GM21515 (cell line): ENCODE measurements at regions not wholly inside any gene's neighbourhood (a gene's known extent, or its start where the extent isn't known, plus 50 kb on each side); places are given as distances from the start of the nearest gene placed in this dataset.
"Not testable (repeated sequence)": the region's sequence is repeated elsewhere in the genome, so short reads cannot be mapped to it uniquely, and the experiment has no call there.

Experiments used
- ATAC-seq: cut with Tn5 transposase; IDR thresholded peaks from one replicate; pipeline ENCODE4 v1.9.1; 2021; ENCODE audit not compliant: unreplicated experiment

DNA sequence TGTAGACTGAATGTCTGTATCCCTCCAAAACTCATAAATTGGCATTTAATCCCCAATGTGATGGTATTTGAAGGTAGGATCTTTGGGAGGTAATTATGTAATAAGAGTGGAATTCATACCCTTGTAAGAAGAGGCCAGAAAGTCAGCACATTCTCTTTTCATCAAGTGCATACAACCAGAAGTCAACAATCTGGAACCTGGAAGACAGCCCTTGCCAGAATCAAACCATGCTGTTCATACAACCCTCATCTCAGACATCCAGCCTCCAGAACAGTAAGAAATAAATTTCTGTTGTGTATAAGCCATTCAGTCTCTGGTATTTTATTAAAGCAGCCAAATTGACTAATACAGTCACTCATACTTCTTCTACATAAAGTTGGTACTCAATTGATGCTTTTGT is 481.0 kb upstream of the SOX9 start:
- ATAC-seq: no peak

DNA sequence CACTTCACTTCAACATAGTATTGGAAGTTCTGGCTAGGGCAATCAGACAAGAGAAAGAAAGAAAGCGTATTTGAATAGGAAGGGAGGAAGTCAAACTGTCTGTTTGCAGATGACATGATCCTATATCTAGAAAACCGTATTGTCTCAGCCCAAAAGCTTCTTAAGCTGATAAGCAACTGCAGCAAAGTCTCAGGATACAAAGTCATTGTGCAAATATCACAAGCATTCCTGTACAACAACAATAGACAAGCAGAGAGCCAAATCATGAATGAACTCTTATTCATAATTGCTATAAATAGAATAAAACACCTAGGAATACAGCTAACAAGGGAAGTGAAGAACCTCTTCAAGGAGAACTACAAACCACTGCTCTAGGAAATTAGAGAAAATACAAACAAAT is 473.9 kb upstream of the SOX9 start:
- not testable (repeated sequence) for ATAC-seq

DNA sequence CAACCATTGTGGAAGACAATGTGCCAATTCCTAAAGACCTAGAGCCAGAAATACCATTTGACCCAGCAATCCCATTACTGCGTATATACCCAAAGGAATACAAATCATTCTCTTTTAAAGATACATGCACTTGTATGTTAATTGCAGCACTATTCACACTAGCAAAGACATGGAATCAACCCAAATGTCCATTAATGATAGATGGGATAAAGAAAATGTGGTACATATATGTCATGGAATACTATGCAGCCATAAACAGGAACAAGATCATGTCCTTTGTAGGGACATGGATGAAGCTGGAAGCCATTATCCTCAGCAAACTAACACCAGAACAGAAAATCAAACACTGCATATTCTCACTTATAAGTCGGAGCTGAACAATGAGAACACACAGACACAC is 472.5 kb upstream of the SOX9 start:
- ATAC-seq: not testable (repeated sequence)

DNA sequence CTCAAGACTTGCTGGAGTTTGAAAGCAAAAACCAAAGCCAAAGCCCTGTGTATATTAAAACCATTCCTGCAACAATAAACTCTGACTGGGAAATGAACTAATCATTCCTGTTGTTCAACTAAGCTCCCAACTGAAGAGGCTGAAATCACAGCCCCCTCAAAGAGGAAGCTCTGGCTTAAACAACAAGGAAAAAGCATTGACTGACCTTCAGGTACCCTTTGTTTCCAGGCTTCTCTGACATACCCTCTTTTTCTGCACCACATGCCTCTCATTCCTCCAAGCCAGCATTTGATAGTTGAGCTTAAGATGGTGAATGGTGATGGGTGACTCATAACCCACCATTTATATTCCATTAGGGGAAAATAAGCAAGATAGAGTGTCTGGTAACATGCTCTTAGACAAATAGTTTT is 470.9 kb upstream of the SOX9 start:
- no peak for ATAC-seq

DNA sequence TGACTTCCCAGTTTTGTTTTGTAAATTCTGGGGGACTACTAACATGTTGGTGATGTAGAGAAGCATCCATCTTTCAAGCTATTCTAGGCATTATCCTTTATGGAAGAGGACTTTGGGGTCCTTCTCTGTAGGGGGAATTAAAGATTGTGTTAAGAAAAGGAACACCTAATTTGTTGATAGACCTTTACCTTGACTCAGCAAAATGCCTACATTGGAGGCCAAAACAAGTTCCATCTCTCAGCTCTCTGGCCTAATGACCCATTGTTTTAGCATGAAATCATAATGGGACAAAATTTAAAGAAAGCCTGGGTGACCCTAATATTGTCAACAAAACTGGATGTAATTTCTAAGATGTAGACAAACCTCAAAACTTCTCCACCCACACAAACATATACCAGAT is 465.3 kb upstream of the SOX9 start:
- ATAC-seq: no peak

DNA sequence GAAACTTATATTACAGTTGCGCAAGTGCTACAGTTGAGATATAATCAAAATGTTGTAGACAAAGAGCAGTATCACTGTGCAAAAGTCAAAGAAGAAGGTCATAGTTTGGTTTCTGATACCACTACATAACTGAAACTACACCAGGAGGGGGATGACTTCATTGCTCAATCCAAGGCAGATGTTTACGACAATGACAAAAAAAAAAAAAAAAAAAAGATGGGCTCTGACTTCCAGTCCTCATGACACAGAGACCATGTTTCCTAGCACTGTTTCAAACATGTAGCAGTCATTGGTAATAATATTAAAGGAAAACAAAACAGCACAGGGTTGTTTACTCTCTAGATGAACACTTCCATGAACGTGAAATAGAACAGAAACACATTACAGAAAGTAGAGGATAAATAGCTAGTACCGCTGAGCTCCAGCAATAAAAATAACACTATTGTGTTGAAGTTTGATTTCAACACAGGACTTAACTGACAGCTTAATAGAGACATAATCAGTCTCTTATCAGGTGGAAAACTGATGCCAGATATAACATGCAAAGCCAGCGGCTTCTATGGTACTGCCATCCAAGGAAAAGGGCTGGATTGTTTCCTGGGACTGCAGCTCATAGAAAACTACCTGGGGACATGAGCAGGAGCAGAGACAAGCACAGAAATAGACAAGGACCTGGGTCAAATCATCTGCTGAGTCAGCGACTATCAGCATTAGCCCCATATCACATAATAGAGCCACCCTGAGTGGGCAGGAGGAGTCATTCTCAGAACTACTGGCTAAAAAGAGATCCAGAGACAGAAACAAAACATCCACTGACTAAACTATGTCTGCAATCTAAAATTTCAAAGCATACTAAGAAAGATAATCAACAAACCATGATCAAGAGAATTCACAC is 463.6 kb upstream of the SOX9 start:
- ATAC-seq: no peak

DNA sequence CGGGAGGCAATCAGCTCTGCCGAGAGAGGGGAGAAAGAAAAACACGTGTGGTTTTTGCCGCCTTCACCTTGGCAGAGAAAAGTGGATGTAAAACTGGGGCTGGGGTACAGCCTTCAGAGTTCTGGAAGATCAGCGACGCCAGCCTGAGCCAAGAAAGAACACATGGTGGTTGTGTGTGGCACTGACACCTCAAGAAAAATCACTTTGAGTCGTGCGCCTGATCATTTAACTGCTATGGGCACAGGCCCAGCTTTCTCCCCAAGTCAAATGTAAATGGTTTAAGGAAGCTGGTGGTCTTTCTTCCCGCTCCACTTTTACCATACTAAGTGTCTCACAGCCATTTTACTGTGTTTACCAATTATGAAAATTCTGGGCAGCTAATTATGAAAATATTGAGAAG is 461.8 kb upstream of the SOX9 start:
- ATAC-seq: no peak

DNA sequence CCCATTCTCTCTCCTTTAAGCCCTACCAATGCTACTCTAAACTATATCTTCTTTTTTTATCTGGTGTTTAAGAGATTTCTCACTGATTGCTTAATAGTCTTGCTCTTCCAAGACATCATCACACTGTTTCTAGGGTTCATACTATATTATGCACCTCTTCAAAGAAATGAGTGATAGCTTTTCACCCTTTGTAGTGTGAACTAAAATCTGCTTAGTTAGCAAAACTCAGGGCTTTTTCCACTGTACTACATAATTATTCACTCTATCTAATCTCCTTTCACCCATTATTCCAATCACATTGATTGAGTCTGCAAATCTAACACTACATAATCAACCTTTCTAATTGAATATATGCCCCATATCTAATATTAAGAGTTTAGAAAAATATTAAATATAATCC is 456.0 kb upstream of the SOX9 start:
- ATAC-seq: no peak

DNA sequence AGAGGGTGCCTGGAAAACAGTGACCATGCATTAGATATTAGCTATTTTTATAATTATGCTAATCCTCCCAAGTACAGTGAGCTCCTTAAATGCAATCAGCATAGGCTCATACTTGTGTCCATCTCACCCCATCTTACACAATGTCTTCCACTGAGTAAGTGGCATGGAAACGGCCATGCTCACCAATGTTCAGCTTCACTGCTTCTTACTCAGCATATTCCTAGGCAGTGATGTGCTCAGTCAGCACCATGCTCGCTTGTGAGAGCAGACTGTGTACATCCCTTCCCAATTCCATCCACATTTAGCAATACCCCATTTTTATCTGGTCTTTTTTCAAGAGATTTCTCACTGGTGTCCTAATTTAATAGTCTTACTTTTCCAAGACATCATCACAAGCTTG is 454.8 kb upstream of the SOX9 start:
- ATAC-seq: no peak

DNA sequence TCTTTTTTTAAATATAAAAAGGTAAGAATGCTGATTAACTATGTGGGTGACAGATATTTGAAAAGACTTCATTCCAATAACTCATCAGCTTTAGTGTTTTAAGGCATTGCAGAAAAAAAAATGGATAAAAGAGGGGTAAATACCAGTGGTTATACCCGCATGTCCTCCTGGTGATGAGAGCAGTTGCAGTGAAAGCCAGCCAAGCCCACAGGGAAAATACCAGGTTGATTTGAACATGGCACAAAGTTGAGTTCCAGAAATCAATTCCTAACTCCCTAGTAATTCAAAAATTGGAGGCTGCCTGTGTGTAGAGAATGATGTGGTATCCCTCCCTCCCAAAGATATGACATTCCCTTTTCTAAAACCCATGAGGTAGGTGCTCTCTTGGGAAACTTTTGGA is 453.2 kb upstream of the SOX9 start:
- ATAC-seq: no peak

DNA sequence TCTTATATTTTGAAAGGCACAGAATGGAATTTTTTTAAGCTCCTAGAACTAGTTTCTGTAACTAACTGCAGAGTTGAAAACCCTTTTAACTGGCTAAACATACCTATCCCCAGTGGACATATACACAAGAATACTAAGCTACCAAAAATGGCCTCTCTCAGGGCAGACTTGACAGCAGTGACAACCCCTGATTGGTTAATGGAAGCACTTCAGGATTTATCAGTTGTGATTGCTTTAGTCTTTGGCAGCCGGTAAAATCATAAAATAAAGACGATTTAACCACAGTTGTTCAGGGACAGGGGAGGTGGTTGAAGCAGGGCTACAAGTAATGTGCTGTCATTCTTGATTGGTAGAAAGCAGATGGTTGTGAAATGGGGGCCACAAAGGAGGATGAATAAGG is 452.0 kb upstream of the SOX9 start:
- ATAC-seq: no peak

DNA sequence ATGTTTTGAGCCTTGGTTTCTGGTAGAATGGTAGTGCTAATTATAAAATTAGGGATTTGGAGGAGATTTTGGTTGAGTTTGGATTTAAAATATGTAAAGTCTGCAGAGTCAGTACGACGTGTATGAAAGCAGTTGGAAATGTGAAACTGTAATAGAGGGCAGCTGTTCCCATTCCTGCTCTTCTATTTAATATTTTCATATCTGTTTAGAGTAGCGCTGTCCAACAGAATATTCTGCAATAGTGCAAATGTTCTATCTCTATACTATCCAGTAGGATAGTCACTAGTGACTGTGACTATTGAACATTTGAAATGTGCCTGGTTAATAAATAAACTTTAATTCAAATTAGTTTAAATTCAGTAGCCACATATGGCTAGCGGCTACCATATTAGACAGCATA is 443.4 kb upstream of the SOX9 start:
- ATAC-seq: no peak

DNA sequence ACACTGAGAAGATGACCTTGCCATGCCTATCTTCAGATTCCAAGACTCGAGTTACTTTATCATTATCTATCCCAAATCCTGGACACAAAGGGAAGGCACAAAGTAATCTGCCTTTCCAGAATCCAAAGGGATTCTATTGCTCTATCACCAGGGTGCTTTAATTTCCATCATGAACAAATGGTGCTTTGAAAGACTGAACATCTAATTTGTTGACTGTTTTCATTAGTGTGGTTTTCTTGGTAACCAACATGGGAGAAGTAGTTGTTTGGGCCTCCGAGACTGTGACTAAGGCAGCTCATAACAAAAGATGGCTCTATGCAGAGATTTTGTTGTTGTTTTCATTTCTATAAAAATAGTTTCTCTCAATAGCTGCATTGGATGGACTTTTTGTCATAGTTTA is 441.0 kb upstream of the SOX9 start:
- no peak for ATAC-seq

DNA sequence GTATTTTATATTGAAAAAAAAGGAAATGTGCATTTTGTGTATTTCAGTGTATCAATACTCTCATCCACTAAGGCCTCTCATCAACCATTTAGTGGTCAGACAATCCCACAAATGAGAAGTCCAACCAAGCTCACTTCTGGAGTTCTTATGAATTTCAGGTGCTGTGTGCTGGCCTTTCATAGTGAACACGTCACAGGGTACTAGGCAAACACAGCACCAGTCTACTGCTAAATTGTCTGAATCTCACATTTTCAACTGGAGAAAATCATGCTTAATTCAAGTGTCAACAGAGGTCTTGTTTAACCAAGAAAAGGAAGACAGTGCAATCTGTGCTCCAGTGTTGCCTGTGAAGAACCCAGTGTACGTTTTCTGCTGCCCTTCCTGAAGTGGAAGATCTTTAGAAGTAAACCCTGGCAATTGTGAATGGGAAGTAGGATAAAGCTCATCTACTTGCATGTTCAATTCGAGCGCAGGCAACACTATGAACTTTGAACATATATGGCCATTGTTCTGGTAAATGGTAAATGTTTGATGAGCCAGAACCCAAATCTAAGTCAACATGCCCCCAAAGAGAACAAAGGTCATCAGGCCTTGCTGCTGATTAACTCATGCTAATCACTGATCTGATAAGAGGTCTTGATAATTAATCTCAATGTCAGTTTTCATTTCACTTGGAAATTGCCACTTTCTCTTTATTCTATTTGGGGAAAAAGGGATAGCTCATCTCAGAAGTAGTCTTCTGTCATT is 439.2 kb upstream of the SOX9 start:
- ATAC-seq: no peak

DNA sequence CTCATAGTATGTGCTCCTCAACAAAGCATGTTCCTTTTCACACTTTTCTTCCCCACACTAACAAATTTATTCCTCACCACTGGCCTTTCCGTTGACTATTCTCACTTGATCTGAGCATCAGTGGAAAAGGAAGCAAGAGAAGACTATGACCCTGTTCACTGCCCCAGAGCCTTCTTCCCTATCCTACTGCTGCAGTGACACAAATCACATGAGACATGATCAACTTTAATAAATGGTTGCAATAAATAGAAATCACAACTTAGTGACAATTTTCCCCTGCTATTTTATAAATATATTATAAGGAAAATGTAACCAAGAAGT is 438.7 kb upstream of the SOX9 start:
- ATAC-seq: no peak

DNA sequence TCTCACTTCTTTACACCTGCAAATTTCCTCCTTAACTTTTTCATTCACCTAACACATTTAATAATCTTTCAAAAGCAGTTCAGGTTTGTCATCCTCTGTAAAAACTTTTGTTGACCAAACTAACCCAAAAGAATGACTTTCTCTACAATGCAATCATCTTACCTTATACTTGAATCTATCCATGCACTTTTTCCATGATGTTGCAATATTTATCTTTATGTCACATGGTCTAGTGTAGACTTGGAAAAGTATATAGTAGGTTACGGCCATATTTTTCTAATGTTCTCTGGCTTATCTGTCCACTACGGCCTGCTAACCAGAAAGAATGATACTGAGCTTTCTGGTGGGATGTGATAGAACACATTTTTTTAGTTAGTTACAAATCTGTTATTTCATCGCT is 431.0 kb upstream of the SOX9 start:
- no peak for ATAC-seq

DNA sequence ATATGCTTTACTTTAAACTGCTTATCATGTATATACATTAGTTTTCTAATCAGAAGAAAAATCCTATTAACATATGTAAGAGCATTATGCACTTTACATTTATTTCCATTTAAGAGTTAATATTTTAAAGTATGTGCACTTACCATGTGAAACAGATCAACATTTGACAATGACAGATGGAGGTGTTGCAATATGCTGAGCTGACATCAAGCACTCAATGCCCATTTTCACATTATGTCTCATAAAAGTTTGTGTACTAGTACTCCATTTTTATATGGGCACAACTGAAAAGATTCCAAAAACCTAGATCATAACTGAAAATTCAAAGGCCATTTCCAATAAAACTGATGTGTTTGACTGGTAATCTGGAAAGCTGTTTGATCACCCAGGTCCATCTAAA is 420.9 kb upstream of the SOX9 start:
- ATAC-seq: no peak

DNA sequence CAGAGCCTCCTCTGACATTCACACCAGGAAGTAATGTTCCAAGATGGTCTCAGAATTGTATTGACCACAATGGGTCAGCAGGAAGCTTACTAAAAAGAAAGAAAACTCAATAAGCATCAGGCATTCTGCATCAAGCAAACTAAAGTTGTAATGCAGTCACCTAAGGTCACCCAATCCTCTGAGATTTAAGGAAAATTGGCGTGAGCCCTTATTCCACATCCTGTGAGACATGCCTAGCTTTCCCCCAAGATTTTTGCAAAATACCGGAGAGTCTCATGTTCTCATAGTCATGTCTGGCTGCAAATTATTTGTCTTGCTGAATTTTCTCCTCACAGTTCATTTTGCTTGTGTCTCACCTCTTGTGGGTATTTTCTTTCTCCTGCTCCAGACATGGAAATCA is 417.1 kb upstream of the SOX9 start:
- no peak for ATAC-seq

DNA sequence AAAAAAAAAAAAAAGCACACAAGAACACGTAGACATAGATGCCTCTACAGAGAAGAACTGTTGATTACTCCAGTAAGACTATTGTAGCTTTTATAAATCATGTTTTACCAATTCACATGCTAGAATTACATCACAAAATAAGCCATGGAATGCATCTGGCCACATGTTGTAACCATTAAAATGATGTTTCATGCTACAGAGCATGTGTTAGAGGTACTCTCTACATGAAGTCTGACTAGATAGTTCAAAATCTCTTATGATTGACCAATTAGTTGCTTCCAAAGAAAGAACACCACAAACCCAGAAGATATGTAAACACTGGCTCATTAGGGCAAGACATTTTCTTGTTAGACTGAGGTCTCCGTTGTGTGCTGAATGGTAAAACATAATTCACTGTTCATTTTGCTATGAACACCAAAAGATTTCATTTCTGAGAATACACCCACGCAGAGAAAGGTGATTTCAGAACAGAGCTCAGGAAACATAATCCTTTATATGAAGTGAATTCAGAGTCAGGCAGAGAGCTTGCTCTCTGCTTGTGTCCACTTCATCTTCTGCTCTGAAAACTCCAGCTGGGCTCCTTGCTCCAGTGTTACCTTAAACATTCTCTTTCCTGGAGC is 411.4 kb upstream of the SOX9 start:
- no peak for ATAC-seq

DNA sequence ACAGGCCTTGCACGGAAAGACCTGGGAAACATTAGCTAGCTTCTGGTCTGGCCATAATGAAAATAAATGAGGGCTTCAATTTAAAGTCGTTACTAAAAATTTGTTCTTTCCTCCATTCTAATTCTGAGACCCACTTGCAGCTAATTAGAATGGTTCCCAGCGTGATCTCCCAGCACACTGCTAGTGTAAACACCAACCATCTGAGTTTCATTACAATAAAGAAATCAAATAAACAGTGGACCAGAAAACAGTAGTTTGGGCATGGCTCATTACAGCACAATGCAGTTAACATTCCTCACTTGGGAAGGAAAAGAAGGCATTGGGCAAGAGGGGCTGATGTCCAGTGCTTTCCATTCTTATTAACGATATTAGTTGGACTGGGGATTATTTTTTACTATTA is 410.9 kb upstream of the SOX9 start:
- ATAC-seq: no peak

DNA sequence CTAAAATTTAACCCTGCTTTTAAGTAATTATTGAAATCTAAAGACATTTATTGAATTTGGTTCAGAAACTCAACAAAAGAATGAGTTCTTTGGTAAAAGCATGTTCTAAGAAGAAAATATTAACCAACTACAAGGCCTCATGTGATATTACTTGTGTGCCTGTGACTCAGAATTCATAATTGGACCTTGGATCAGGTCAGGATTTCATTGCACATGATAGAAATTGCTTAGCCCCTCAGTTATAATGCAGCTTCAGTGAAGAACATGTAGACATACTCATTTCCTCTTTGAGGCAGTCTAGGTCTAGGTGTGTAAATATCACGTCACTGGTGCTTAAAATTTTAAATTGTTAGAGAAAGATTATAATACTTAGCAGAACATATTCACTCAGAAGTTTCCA is 410.0 kb upstream of the SOX9 start:
- ATAC-seq: no peak

DNA sequence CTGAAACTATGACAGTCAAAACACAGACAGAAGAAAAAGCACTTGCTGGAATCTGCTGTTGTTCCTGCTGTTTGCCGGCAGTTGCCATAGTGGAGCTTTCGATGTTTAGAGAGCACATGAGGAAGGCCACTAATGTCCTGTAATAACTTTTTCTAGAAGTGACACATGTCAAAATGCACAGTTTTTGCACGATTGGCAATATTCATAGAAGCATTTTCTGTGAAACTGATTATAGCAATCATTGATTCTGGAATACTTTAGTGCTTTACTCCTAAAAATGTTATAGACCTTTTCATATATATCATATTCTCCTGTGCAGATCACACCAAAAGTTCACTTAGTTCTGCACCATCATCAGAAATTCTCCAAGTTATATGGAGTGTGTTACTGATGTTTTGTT is 407.0 kb upstream of the SOX9 start:
- no peak for ATAC-seq
